ENCODE measurements at regions not wholly inside any gene's neighbourhood (a gene's known extent, or its start where the extent isn't known, plus 50 kb on each side); places are given as distances from the start of the nearest gene placed in this dataset.

- no peak overlapping the region for H4K5ac ChIP-seq (ENCODE audit: insufficient read length, low read depth, low read length)
- H3K9ac ChIP-seq (ENCODE audit: extremely low read depth, insufficient read length, low read length) = no peak overlapping the region
- H3K4me3 Mint-ChIP-seq = no peak overlapping the region
- H2AK5ac ChIP-seq (ENCODE audit: insufficient read length, low read length) = no peak overlapping the region
- peaks cover 34% of the 10 kb centered on the region for H3K27me3 Mint-ChIP-seq (ENCODE audit: low read depth)
- no peaks in the 10 kb centered on the region for H3K36me3 Mint-ChIP-seq (ENCODE audit: insufficient read depth in 1 of 3, low read depth in 3 of 3)
- no peak overlapping the region for H3T11ph ChIP-seq (ENCODE audit: low read length)
- no peaks in the 10 kb centered on the region for H3K27me3 ChIP-seq (ENCODE audit: insufficient read depth, low read length)
- H3K79me2 ChIP-seq (ENCODE audit: insufficient read depth, low read length) = no peaks in the 10 kb centered on the region
- no CpG with 5 or more reads among the region's 36 CpGs for WGBS (ENCODE audit: extremely low coverage, insufficient read length, low lambda C conversion rate)
- H3K56ac ChIP-seq (ENCODE audit: insufficient read length, low read depth, low read length) = no peak overlapping the region
- no peak overlapping the region for H4K91ac ChIP-seq (ENCODE audit: insufficient read length, low read depth, low read length)
- H3K14ac ChIP-seq (ENCODE audit: insufficient read depth, low read length) = no peak overlapping the region
- H4K8ac ChIP-seq (replicated peaks; ENCODE audit: insufficient read length, low read depth, low read length) = no peak overlapping the region
- TF ChIP-seq CTCF (conservative IDR thresholded peaks at IDR 0.05) = no peak
- no peak overlapping the region for H3K27ac Mint-ChIP-seq
- H2AFZ ChIP-seq (ENCODE audit: low read length) = no peak overlapping the region
- no peaks in the 10 kb centered on the region for H3K23me2 ChIP-seq (ENCODE audit: insufficient read length, low read depth, low read length, poor library complexity, severe bottlenecking)
- H4K20me1 ChIP-seq (ENCODE audit: control insufficient read depth, insufficient read depth, insufficient read length) = no peaks in the 10 kb centered on the region
- H3K18ac ChIP-seq (ENCODE audit: insufficient read length, low read depth, low read length) = no peak overlapping the region
- no peak overlapping the region for H2BK12ac ChIP-seq (ENCODE audit: insufficient read length, low read depth, low read length)
- no peak overlapping the region for H3K23ac ChIP-seq (ENCODE audit: insufficient read length, low read depth, low read length)
- peak; percentile 47 for DNase-seq
- H2BK15ac ChIP-seq (ENCODE audit: low read depth, low read length) = no peak overlapping the region
- H3K4me1 ChIP-seq (ENCODE audit: insufficient read depth, low read length) = no peaks in the 10 kb centered on the region
- no peak overlapping the region for H2BK120ac ChIP-seq (ENCODE audit: low read depth, low read length, poor library complexity, severe bottlenecking)
- H3K4me2 ChIP-seq (ENCODE audit: insufficient read depth, insufficient read length, low read length) = no peak overlapping the region
- no peak overlapping the region for H2BK20ac ChIP-seq (ENCODE audit: low read depth, low read length, poor library complexity, severe bottlenecking)
- no peaks in the 10 kb centered on the region for H3K9me3 Mint-ChIP-seq
- no peak overlapping the region for H3K4ac ChIP-seq (ENCODE audit: low read depth, low read length)
- H3K79me1 ChIP-seq (ENCODE audit: insufficient read depth, low read depth, low read length, poor library complexity, severe bottlenecking) = no peaks in the 10 kb centered on the region
- H3K27ac ChIP-seq (ENCODE audit: insufficient read length, low read depth, low read length) = no peak overlapping the region
- no peak overlapping the region for H2BK5ac ChIP-seq (ENCODE audit: insufficient read length, low read length)
- peaks cover 18 to 22% of the 10 kb centered on the region in 2 experiments for H3K4me1 Mint-ChIP-seq
- no peaks in the 10 kb centered on the region for H3K9me3 ChIP-seq (ENCODE audit: control insufficient read depth, low read depth, low read length)
Measured at GRCh38 chr1:217924924-217925323, 293.8 kb downstream of the SPATA17 start.

Data from H9 (cell line).